ENCODE measurements at regions not wholly inside any gene's neighbourhood (a gene's known extent, or its start where the extent isn't known, plus 50 kb on each side); places are given as distances from the start of the nearest gene placed in this dataset.
A peak's percentile ranks its signal among the peaks of the same experiment; 100 is the strongest.

DNA sequence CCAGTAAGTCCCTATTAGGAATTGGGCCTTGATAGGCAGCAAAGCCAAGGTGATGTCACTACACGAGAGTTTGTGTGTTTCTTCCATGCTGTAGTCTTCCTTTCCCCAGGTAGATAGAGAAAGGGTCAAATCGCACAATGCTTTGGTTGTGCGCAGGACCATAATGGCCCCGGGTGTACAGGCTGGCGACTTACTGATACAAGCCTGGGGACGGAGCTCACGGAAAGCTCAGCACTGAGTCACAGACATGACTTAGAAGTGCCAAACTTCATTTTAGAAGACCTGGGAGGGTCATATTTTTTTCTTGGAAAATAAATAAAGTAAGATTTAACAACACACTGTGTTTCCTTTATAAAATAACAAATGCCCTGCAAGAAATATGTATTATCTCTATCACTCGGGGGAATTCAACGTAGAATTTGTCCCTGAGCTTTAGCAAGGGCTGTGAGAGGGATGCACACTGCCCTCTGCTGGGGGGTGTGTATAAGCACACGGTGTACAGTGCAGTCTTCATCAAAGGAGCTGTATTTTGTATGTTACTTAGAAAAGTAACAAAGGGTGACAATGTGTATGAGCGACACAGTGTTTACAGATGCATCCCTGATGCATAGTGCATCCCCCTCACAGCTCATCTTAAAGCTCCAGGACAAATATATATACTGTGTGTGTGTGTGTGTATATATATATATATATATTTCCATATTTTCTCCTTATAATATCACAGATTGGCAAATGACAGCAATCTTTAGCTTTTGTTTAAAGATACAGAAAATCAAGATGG is 254.5 kb upstream of the VEGFC start:
- TF ChIP-seq, protein P1, sequence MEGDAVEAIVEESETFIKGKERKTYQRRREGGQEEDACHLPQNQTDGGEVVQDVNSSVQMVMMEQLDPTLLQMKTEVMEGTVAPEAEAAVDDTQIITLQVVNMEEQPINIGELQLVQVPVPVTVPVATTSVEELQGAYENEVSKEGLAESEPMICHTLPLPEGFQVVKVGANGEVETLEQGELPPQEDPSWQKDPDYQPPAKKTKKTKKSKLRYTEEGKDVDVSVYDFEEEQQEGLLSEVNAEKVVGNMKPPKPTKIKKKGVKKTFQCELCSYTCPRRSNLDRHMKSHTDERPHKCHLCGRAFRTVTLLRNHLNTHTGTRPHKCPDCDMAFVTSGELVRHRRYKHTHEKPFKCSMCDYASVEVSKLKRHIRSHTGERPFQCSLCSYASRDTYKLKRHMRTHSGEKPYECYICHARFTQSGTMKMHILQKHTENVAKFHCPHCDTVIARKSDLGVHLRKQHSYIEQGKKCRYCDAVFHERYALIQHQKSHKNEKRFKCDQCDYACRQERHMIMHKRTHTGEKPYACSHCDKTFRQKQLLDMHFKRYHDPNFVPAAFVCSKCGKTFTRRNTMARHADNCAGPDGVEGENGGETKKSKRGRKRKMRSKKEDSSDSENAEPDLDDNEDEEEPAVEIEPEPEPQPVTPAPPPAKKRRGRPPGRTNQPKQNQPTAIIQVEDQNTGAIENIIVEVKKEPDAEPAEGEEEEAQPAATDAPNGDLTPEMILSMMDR (IDR thresholded peaks at IDR 0.05) = peak; percentile 58 to 72 (median 68)
- TF ChIP-seq POLR2A (IDR thresholded peaks at IDR 0.05) (no peak), POLR2AphosphoS5 (IDR thresholded peaks at IDR 0.05) (no peak)
